ENCODE measurements at regions not wholly inside any gene's neighbourhood (a gene's known extent, or its start where the extent isn't known, plus 50 kb on each side); places are given as distances from the start of the nearest gene placed in this dataset.
"Not testable (repeated sequence)": the region's sequence is repeated elsewhere in the genome, so short reads cannot be mapped to it uniquely, and the experiment has no call there.

GRCh38 chr12:5268424-5269210 lies 163.3 kb upstream of the NTF3 start:
- peak; percentile 77 for DNase-seq

DNA sequence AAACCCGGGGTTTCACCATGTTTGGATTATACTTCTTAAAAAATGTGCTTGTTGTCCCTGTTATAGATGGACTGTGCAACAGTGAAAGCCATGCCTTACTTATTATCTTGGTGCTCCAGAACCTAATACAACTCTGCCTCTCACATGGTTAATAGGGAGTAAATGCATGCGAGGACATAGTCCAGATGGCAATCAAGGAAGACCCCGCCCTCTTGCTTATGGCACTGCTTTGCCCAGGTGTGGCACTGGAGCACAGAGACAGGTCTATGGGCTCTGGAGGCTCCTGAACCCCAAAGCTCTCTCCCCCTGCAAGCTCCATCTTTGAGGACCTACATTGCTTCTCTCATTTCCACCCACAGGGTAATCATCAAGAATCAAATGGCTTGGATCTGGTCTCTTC lies 162.1 kb upstream of the NTF3 start:
- DNase-seq, result no peak

GRCh38 chr12:5272018-5272785 lies 159.7 kb upstream of the NTF3 start:
- DNase-seq, result no peak

- no peak for DNase-seq
Observed at GRCh38 chr12:5273709-5274108, 158.2 kb upstream of the NTF3 start.

DNA sequence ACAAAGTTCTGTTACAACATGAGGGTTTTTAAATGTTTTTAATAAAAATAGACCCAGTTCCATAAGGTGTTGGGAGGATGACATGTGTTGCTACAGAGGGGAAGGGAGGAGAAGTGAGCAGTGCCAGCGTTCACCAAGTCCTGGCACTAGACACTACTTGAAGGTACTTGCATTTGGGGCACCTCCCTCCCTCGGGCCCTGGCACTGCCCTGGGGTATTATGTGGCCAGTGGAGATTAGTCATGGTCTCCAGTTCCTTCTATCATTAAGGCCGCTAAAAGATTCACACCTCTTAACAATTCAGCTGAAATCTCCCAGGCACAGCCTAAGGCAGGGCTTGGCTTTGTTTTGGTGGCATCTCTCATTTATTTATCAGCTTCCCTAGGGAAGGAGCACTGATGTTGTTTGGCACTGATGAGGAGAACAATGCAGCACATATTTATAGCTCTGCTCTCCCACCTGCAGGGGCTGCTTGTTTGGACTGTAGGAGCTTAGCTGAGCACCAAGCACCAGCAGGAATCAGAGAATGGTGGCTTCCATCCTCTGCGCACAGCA lies 155.5 kb upstream of the NTF3 start:
- peak; percentile 93 for DNase-seq

DNA sequence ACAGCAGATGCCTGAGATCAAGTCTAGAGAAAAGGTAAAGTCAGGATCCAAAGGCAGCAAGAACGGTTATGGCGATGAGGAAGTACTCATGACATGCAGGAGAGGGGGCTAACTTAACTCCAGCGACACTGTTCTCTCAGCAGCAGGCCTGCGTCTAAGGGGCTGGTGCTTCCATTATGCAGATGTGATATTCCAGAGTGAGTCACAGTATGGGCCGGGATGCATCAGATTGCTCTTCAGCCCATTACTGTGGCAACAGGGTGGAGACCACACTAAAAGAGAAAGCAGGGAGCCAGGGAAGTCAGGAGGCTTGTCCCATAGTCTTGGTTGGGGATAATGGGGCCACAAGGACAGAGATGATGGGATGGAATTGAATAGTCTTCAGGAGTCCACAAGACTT lies 151.8 kb upstream of the NTF3 start:
- DNase-seq, result no peak

- DNase-seq, result not testable (repeated sequence)
Observed at GRCh38 chr12:5290368-5290767, 141.5 kb upstream of the NTF3 start.

DNA sequence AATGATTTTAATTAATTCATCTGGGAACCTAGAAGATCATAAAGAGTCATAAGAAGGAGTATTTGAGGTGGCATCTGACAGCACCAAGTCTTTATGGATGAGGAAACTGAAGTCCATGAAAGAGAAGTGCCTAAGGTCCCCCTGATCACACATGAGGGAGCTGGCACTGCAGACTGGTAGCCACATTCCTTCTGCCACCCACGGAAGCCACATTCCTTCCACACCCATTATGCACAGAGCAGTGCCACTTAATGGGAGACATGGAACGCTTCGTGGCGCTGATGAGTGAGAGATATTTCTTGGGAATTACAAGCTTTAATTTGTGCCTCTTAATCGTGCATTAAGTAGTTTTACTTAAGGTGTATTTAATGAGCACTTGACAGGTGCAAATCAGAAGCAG lies 139.3 kb upstream of the NTF3 start:
- DNase-seq, result no peak

- no peak for DNase-seq
Observed at GRCh38 chr12:5293773-5294172, 138.1 kb upstream of the NTF3 start.

DNA sequence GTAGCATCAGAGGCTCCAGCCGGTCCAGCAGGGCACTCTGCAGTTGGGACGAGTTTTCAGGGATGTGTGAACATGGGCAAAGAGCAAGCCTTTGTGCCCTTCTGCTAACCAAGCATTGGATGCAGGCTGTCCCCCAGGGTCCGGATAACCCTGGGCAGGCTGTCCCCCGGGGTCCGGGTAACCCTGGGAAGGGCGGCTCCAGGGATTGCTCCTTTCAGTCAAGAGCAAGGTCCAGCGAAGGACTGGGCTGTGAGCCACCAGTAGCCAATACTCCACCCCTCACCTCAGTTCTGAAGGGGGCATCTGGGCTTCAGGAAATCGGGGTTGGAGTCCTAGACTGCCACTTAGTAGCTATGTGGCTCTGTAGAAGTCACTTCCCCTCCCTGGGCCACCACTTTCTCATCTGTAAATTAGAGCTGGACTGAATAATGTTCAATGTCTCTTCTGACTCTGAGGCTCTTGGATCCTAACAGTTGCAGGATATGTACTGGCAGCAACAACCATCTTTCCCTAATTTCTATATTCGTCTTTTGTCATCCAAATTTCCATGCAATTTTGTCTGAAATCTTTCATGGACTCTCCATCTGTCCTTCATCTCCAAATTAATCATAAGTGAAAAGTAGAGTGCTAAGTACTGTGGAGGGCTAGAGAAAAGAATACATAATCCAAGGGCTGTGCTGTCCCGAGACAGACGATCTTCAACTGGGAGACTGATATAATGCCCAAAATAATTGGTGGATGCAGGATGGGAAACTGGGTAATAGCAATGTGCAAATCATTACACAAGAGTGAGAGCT lies 137.4 kb upstream of the NTF3 start:
- DNase-seq, result no peak

DNA sequence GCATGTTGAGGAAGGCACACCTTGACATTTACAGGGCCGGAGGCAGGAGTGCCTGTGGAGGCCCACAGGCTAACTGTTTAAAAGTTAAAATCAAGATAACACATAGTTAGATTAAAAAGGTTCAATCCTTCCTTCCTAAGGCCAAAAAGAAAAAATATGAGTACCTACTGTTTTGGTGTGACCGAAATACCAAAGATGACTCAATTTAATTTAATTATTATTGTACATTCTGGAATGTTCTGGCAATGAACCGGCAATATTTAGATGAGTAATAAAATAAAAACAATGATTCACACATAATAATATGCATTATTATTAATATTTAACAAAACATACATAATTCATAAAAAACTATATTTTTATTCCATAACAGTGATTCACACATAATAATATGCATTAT lies 136.8 kb upstream of the NTF3 start:
- DNase-seq, result no peak

GRCh38 chr12:5295996-5296395 lies 135.9 kb upstream of the NTF3 start:
- no peak for DNase-seq

DNA sequence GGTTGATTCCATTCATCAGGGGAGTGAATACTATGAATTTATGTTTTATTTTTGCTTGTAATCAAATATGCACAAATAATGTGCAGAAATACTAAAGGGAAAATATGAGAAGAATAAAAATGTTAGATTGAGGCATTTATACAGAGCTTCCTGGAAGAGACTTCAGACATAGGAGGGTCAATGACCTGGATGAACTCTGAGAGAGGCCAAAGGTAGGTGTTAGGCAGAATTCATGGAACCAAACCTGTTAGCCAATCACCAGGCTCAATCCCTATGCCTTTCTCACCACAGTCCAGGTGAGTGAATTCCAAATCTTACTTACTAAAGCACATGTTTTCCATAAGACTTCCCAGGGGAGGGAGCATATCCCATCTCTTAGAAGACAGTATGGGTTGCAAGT lies 130.4 kb upstream of the NTF3 start:
- no peak for DNase-seq

GRCh38 chr12:5305425-5305824 lies 126.5 kb upstream of the NTF3 start:
- peak; percentile 79 for DNase-seq

DNA sequence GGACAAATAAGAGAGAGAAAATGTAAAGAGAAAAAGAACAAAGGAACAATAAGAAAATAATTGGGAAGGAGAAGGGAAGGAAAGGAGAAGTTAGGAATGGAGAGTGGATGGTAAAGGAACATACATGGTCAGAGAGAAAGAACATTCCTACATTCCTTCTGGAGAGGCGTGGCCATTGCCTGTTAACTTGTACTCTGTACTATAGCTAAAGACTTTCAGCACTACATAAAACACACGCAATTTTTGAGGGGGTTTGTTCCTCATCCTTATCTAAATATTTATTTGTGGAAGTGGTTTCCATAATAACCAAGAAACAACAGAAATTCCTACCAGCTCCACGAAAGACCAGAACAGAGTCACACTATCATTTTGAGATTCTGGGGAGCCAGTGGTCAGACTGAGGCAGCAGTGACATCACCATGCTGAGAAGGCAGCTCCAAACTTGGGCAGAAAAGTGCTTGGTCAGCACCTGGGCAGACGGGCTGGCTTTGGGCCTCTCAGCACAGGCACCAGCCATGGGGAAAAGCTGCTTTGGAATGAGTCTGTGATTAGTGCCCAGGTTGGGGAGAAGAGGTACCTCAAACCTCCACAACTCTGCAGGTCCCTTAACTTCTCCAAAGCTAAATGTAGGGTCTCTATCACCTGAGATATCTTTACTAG lies 125.9 kb upstream of the NTF3 start:
- DNase-seq, result no peak

- DNase-seq, result no peak
Observed at GRCh38 chr12:5307065-5307464, 124.8 kb upstream of the NTF3 start.

- no peak for DNase-seq
Observed at GRCh38 chr12:5308216-5308615, 123.7 kb upstream of the NTF3 start.

GRCh38 chr12:5308996-5309395 lies 122.9 kb upstream of the NTF3 start:
- DNase-seq, result no peak

DNA sequence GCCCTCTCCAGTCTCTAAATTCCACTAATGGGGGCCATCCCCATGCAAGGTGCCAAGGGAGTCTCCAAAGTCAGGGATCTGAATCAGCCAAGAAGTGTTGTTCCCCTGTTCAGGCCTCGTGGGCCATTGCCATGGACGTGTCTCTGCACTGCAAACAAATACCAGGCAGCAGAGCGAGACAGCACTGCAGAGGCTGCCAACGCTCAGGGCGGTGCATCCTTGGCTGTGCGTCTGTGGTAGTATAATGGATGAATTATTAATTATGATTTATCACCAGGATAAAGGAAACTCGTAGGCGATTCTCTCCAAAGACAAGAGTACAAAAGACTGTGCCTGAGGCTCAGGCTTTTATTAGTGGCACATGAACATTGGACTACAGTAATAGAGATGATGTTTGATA lies 122.3 kb upstream of the NTF3 start:
- DNase-seq, result peak; percentile 58

- DNase-seq, result no peak
Observed at GRCh38 chr12:5310151-5310550, 121.8 kb upstream of the NTF3 start.

DNA sequence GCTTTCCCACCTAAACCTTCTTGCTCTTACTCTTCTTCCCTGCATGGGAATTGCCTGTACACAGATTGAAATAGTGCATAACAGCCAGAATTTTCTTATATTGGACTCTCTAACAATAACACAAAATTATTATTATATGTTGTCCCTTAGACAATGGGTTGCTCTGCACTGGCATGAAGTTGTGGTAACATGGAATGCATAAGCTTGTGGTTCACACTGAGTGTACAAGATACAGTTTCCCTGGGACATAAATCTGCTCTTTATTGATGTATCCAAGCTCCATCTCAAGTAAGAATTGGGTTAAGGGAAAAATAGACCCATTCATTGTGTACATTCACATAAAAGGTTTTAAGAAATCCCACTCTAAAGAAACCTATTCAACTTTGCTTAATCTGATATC lies 114.4 kb upstream of the NTF3 start:
- no peak for DNase-seq

DNA sequence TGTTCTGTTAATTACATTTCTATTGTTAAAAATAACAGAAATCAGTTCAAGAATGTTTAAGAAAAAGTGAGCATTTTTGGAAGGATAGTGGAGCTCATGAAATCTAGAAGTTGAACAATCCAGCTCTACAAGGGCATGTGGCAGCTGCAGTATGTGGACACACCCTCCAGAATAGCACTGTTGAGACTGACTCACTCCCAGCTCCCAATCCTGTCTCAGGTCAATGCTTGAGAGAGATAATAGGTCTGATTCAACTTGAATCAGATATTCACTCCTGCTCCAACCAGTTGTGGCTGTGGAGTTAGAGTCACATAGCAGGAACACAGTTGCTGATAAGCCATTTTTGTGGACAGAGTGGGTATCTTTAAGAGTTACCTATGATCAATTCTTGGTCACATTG lies 113.0 kb upstream of the NTF3 start:
- DNase-seq, result no peak

All from NCI-H146 (cell line).